ENCODE measurements at regions not wholly inside any gene's neighbourhood (a gene's known extent, or its start where the extent isn't known, plus 50 kb on each side); places are given as distances from the start of the nearest gene placed in this dataset.
"Not testable (repeated sequence)": the region's sequence is repeated elsewhere in the genome, so short reads cannot be mapped to it uniquely, and the experiment has no call there.

- DNase-seq = no peak
Observed at GRCh38 chr1:88609051-88609450, 75.0 kb upstream of the PKN2 start.

DNA sequence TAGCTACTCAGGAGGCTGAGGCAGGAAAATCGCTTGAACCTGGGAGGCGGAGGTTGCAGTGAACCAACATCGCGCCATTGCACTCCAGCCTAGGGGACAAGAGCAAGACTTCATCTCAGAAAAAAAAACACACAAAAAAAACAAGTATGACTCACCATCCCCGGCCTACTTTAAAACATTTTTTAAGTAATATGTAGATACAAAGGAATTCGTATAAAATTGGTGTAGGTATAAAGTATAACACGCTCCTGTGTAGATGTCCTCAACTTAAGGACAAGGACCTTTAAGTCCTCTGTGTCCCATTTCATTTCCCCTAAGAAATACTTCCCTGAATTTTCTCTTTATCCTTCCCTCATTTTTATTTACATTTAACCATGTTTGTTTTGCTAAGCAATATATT, 73.4 kb upstream of the PKN2 start:
- DNase-seq = no peak

DNA sequence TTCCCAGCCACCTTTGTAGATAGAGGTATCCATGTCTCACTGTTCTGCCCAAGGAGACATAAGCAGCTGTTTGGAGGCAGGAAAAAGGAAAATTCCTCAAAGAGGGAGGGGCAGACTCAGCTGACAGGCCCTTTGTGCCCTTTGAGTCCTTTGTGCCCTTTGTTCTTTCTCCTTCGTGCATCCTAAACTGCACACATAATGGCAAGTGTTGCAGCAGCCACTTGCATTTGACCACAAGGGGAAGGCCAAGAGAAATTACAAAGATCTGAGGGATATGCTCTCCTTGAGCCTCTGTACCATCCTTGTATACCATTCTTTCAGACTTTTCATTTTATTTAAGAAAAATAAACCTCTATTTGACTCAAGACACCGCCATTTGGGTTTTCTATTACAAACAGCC, 71.8 kb upstream of the PKN2 start:
- DNase-seq = no peak

DNA sequence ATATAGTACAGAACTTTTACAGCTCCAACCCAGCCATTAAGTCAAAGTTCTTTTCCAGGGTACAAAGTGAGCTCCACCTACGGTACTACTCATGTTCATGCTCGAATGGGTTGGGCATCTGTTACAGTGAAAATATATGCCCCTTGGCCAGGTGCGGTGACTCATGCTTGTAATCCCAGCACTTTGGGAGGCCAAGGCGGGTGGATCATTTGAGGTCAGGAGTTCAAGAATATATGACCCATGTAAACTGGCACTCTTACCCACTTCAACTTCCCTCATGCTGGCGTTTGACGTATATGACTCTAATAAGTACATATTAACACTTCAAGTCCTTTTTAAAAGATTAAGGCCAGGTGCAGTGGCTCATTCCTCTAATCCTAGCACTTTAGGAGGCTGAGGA, 71.3 kb upstream of the PKN2 start:
- DNase-seq = no peak

- no peak for DNase-seq
Observed at GRCh38 chr1:88618331-88618730, 65.7 kb upstream of the PKN2 start.

DNA sequence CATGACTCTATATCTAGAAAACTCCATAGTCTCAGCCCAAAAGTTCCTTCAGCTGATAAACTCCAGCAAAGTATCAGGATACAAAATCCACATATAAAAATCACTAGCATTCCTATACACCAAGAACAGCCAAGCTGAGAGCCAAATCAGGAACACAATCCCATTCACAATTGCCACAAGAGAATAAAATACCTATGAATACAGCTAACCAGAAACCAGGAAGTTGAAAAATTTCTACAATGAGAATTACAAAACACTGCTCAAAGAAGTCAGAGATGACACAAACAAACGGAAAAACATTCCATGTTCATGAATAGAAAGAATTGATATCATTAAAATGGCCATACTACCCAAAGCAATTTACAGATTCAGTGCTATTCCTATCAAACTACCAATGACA, 61.0 kb upstream of the PKN2 start:
- DNase-seq = not testable (repeated sequence)

All from stimulated activated CD4-positive, alpha-beta T cell treated with anti-CD3 and anti-CD28 coated beads, Interleukin-15, amount 100 ng/mL, for 24 hours (primary cell).